Astrocyte (in vitro differentiated cells and primary cell): ENCODE measurements at regions not wholly inside any gene's neighbourhood (a gene's known extent, or its start where the extent isn't known, plus 50 kb on each side); places are given as distances from the start of the nearest gene placed in this dataset.

ENCODE experiments used
- CTCF ChIP-seq: IDR thresholded peaks from 2 replicates; pipeline ENCODE4 v1.5.1; 2011; ENCODE audit warnings: low read depth, mild to moderate bottlenecking, inconsistent platforms, low read length, moderate library complexity; ENCODE audit not compliant: insufficient read depth
- EZH2 ChIP-seq: IDR thresholded peaks from 2 replicates; pipeline ENCODE4 v1.6.1; 2012; ENCODE audit warnings: mild to moderate bottlenecking, low read length, inconsistent platforms; ENCODE audit not compliant: insufficient read depth

GRCh38 chr9:13705918-13706317 is 426.4 kb upstream of the MPDZ start:
- TF ChIP-seq CTCF (no peak), EZH2 (no peak)
